ENCODE measurements at regions not wholly inside any gene's neighbourhood (a gene's known extent, or its start where the extent isn't known, plus 50 kb on each side); places are given as distances from the start of the nearest gene placed in this dataset.

GRCh38 chr12:66733321-66733720, 54.4 kb upstream of the GRIP1 start:
- in situ Hi-C loops (cut with HindIII; ENCODE audit: low pct_unique_long_range_greater_than_20kb, low sequenced_read_pairs), result no loop called here
- TF ChIP-seq POLR2AphosphoS5 (IDR thresholded peaks at IDR 0.05; ENCODE audit: low read depth, low read length) (no peak), SIN3A (IDR thresholded peaks at IDR 0.05; ENCODE audit: borderline replicate concordance, insufficient read depth, low read depth, low read length) (no peak), REST (IDR thresholded peaks at IDR 0.05; ENCODE audit: insufficient read depth in 1 of 2, low read depth in 2 of 2, low read length in 1 of 2) (no peak), TCF7L2 (IDR thresholded peaks at IDR 0.05; ENCODE audit: low read depth, low read length) (no peak)
- TF ChIP-seq, protein P1, sequence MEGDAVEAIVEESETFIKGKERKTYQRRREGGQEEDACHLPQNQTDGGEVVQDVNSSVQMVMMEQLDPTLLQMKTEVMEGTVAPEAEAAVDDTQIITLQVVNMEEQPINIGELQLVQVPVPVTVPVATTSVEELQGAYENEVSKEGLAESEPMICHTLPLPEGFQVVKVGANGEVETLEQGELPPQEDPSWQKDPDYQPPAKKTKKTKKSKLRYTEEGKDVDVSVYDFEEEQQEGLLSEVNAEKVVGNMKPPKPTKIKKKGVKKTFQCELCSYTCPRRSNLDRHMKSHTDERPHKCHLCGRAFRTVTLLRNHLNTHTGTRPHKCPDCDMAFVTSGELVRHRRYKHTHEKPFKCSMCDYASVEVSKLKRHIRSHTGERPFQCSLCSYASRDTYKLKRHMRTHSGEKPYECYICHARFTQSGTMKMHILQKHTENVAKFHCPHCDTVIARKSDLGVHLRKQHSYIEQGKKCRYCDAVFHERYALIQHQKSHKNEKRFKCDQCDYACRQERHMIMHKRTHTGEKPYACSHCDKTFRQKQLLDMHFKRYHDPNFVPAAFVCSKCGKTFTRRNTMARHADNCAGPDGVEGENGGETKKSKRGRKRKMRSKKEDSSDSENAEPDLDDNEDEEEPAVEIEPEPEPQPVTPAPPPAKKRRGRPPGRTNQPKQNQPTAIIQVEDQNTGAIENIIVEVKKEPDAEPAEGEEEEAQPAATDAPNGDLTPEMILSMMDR (IDR thresholded peaks at IDR 0.05), result no peak
- no peak for DNase-seq (ENCODE audit: low read depth, low spot score)
- CTCF ChIA-PET, result no interaction called here
- BruUV-seq (replicated peaks), result no TSS peak
- no peak for ATAC-seq
- POLR2A ChIA-PET, result no interaction called here
- Histone ChIP-seq H3K4me3 (ENCODE audit: low read depth in 2 of 2, low read length in 2 of 2) (no peak overlapping the region), H3K4me1 (ENCODE audit: control insufficient read depth, insufficient read depth, low read length) (no peaks in the 10 kb centered on the region), H3K27ac (ENCODE audit: low read length) (no peak overlapping the region), H3K36me3 (ENCODE audit: control insufficient read depth, insufficient read depth, low read length) (no peaks in the 10 kb centered on the region), H3K27me3 (ENCODE audit: control insufficient read depth, insufficient read depth, low read length) (no peaks in the 10 kb centered on the region), H3K9me3 (ENCODE audit: control insufficient read depth, insufficient read depth, low read depth, low read length) (no peaks in the 10 kb centered on the region)
- intact Hi-C loops (cut with micrococcal nuclease; ENCODE audit: unreplicated experiment), result no loop called here

GRCh38 chr12:66733839-66734238, 55.0 kb upstream of the GRIP1 start:
- no TSS peak for BruUV-seq (replicated peaks)
- ATAC-seq (no peak), DNase-seq (ENCODE audit: low read depth, low spot score) (no peak)
- no peak overlapping the region for H3K27ac ChIP-seq (ENCODE audit: low read length)
- no peak for TF ChIP-seq REST (IDR thresholded peaks at IDR 0.05; ENCODE audit: insufficient read depth in 1 of 2, low read depth in 2 of 2, low read length in 1 of 2)
- no peak for TF ChIP-seq TCF7L2 (IDR thresholded peaks at IDR 0.05; ENCODE audit: low read depth, low read length)
- TF ChIP-seq SIN3A (IDR thresholded peaks at IDR 0.05; ENCODE audit: borderline replicate concordance, insufficient read depth, low read depth, low read length), result no peak
- TF ChIP-seq, protein P1 (IDR thresholded peaks at IDR 0.05), result no peak
- no peak for TF ChIP-seq POLR2AphosphoS5 (IDR thresholded peaks at IDR 0.05; ENCODE audit: low read depth, low read length)
- ChIA-PET POLR2A (no interaction called here), CTCF (no interaction called here)
- in situ Hi-C loops (cut with HindIII; ENCODE audit: low pct_unique_long_range_greater_than_20kb, low sequenced_read_pairs) (no loop called here), intact Hi-C loops (cut with micrococcal nuclease; ENCODE audit: unreplicated experiment) (no loop called here)
- no peaks in the 10 kb centered on the region for H3K27me3 ChIP-seq (ENCODE audit: control insufficient read depth, insufficient read depth, low read length)
- no peaks in the 10 kb centered on the region for H3K9me3 ChIP-seq (ENCODE audit: control insufficient read depth, insufficient read depth, low read depth, low read length)
- no peaks in the 10 kb centered on the region for H3K4me1 ChIP-seq (ENCODE audit: control insufficient read depth, insufficient read depth, low read length)
- H3K36me3 ChIP-seq (ENCODE audit: control insufficient read depth, insufficient read depth, low read length), result no peaks in the 10 kb centered on the region
- H3K4me3 ChIP-seq (ENCODE audit: low read depth in 2 of 2, low read length in 2 of 2), result no peak overlapping the region

Measured in Panc1 (cell line).